ENCODE measurements at regions not wholly inside any gene's neighbourhood (a gene's known extent, or its start where the extent isn't known, plus 50 kb on each side); places are given as distances from the start of the nearest gene placed in this dataset.

DNA sequence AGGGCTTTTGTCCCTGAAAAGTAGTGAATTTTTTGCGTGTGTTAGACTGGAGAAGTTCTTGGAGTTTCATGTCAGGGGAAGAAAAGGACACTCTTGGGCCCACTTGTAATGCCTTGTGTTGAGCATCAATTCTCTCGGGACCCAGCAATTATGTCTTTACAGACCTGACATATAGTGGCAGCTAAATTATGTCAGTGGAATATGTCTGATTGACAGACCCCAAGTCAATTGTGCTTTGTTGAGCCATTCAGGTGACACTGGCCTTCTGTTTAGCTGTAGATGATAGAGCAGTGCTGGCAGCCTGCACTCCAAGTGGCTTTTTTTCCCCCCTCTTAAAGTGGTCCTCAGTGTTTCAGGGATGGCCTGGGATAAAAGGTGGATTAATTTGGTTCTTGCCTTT is 112.1 kb upstream of the AGBL1 start:
- DNase-seq (no peak), ATAC-seq (ENCODE audit: low read depth) (no peak)
- intact Hi-C loops (cut with micrococcal nuclease), result no loop called here
- Mint-ChIP-seq H3K4me1 (no peaks in the 10 kb centered on the region), H3K4me3 (no peak overlapping the region), H3K27me3 (no peaks in the 10 kb centered on the region), H3K9me3 (no peaks in the 10 kb centered on the region), H3K36me3 (ENCODE audit: low read depth) (no peaks in the 10 kb centered on the region), H3K27ac (no peak overlapping the region)
- ChIA-PET CTCF (no interaction called here), POLR2A (no interaction called here)
- TF ChIP-seq, protein P1, sequence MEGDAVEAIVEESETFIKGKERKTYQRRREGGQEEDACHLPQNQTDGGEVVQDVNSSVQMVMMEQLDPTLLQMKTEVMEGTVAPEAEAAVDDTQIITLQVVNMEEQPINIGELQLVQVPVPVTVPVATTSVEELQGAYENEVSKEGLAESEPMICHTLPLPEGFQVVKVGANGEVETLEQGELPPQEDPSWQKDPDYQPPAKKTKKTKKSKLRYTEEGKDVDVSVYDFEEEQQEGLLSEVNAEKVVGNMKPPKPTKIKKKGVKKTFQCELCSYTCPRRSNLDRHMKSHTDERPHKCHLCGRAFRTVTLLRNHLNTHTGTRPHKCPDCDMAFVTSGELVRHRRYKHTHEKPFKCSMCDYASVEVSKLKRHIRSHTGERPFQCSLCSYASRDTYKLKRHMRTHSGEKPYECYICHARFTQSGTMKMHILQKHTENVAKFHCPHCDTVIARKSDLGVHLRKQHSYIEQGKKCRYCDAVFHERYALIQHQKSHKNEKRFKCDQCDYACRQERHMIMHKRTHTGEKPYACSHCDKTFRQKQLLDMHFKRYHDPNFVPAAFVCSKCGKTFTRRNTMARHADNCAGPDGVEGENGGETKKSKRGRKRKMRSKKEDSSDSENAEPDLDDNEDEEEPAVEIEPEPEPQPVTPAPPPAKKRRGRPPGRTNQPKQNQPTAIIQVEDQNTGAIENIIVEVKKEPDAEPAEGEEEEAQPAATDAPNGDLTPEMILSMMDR (IDR thresholded peaks at IDR 0.05), result no peak

DNA sequence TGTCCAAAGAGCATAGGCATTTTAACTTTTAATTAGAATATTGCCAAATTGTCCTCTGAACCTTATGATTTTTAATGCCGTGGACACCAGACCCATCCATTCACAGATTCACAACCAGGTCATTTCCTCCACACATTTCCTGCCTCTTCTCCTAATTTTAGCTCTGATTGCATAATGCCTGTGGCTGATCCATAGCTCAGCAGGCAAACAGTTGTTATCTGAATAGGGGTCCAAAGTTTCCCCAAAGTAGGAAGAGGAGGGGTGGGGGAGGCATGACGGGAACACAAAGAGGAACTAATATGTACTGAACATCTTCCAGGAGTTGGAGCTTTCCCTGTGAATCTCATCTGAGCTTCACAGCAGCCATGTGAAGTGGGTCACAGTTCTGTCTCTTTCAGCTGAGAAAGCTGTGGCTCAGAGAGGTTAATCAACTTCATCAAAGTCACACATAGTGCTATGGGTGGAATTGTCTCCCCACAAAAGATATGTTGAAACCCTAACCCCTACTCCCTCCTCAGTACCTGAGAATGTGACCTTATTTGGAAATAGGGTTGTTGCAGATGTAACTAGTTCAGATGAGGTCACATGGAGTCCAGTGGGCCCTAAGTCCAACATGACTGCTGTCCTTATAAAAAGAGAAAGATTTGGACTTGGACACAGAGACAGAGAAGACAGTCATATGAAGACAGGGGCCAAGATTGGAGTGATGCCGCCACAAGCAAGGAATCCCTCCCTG is 106.7 kb upstream of the AGBL1 start:
- intact Hi-C loops (cut with micrococcal nuclease), result no loop called here
- Mint-ChIP-seq H3K36me3 (ENCODE audit: low read depth) (no peaks in the 10 kb centered on the region), H3K9me3 (peaks cover 9% of the 10 kb centered on the region), H3K27ac (no peak overlapping the region), H3K4me3 (no peak overlapping the region), H3K27me3 (peaks cover 5% of the 10 kb centered on the region), H3K4me1 (no peaks in the 10 kb centered on the region)
- ChIA-PET POLR2A (no interaction called here), CTCF (no interaction called here)
- TF ChIP-seq, protein P1 (IDR thresholded peaks at IDR 0.05), result no peak
- no peak for ATAC-seq (ENCODE audit: low read depth)
- DNase-seq, result no peak

DNA sequence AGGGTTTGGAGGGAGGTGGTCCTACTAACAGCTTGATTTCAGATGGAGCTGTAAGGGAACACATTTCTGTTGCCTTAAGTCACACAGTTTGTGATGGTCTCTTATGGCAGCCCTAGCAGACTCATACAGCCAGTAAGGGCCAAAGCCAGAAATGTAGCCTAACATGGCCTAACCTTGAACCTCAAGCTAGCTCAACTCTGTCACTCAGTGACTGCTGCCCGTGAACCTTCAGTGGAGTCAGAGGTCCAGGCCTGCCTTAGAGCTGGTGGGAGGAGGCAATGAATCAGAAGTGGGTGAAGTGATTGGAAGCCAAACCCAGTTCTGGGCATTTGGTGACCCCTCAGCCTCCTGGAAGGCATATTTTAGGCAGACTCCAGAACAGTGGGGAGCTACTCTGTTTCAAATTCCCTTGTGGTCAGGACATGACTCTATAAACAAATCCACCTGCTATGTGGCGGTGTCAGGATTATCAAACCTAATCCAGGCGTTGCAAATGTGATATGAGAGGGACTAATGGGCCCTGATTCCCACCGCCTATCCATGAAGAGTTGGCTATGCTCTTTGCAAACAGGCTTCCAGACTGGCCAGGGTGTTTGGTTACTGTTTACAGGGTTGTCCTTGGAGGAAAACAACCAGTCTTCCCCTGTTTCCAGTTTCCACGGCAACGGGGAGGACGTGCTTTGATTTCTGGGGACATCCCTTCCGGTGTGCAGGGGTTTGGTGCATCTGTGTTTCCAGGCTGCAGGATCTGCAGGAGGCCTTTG is 105.9 kb upstream of the AGBL1 start:
- POLR2A ChIA-PET, result no interaction called here
- intact Hi-C loops (cut with micrococcal nuclease), result no loop called here

DNA sequence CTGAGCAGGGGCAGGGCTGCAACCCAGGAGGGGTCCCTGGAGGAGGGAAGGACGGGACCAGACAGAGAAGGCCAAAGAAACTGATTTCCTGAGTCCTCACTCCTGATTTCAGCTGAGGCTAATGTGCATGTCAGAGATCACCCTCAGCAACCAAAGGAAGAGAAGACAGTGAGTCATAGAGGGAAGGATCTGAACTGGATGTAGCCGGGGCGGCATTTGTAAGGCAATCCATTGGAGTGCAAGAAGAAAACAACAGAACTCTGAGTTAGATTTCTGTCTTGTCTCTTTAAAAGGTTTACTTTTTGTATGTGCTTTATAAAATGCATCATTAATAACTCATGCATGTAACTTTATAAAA is 105.3 kb upstream of the AGBL1 start:
- H3K9me3 Mint-ChIP-seq, result peaks cover 9% of the 10 kb centered on the region
- intact Hi-C loops (cut with micrococcal nuclease), result no loop called here
- H3K27me3 Mint-ChIP-seq, result peaks cover 11% of the 10 kb centered on the region
- no peak for ATAC-seq (ENCODE audit: low read depth)
- TF ChIP-seq, protein P1 (IDR thresholded peaks at IDR 0.05), result no peak
- no peak overlapping the region for H3K4me3 Mint-ChIP-seq
- DNase-seq, result no peak
- H3K27ac Mint-ChIP-seq, result no peak overlapping the region
- ChIA-PET CTCF (no interaction called here), POLR2A (no interaction called here)
- no peaks in the 10 kb centered on the region for H3K4me1 Mint-ChIP-seq
- no peaks in the 10 kb centered on the region for H3K36me3 Mint-ChIP-seq (ENCODE audit: low read depth)

More for the DNA sequence above, 105.9 kb upstream of the AGBL1 start:
- CTCF ChIA-PET, result no interaction called here
- TF ChIP-seq, protein P1 (IDR thresholded peaks at IDR 0.05), result no peak
- Mint-ChIP-seq H3K27ac (no peak overlapping the region), H3K9me3 (peaks cover 9% of the 10 kb centered on the region), H3K36me3 (ENCODE audit: low read depth) (no peaks in the 10 kb centered on the region), H3K27me3 (peaks cover 5% of the 10 kb centered on the region), H3K4me3 (no peak overlapping the region), H3K4me1 (no peaks in the 10 kb centered on the region)
- ATAC-seq (ENCODE audit: low read depth) (no peak), DNase-seq (no peak)

DNA sequence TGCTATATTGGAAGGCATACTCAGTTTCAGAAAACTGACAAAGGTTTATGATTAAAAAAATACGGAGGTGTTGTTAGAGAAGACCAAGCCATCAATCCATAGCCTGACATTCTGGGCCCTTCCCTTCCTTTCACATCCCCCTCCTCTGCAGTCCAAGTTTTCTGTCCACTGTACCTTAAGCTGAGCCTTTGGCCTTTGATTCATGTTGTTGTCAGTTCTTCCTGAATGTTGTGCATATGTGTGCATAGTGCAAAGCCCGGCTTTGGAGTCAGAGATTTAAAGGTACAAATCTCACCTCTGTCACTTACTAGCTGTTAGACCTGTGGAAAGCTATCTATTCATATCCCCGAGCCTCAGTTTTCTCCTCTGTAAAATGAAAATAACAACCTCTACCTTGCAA is 104.9 kb upstream of the AGBL1 start:
- peaks cover 15% of the 10 kb centered on the region for H3K27me3 Mint-ChIP-seq
- ATAC-seq (ENCODE audit: low read depth), result no peak
- H3K36me3 Mint-ChIP-seq (ENCODE audit: low read depth), result no peaks in the 10 kb centered on the region
- no peaks in the 10 kb centered on the region for H3K4me1 Mint-ChIP-seq
- ChIA-PET POLR2A (no interaction called here), CTCF (no interaction called here)
- H3K4me3 Mint-ChIP-seq, result no peak overlapping the region
- TF ChIP-seq, protein P1 (IDR thresholded peaks at IDR 0.05), result no peak
- intact Hi-C loops (cut with micrococcal nuclease), result no loop called here
- H3K27ac Mint-ChIP-seq, result no peak overlapping the region
- no peak for DNase-seq
- peaks cover 9% of the 10 kb centered on the region for H3K9me3 Mint-ChIP-seq

Measured in activated B cell treated with CpG ODN at 0.5 μM for 24 hours (primary cell).